ENCODE measurements at regions not wholly inside any gene's neighbourhood (a gene's known extent, or its start where the extent isn't known, plus 50 kb on each side); places are given as distances from the start of the nearest gene placed in this dataset.

DNA sequence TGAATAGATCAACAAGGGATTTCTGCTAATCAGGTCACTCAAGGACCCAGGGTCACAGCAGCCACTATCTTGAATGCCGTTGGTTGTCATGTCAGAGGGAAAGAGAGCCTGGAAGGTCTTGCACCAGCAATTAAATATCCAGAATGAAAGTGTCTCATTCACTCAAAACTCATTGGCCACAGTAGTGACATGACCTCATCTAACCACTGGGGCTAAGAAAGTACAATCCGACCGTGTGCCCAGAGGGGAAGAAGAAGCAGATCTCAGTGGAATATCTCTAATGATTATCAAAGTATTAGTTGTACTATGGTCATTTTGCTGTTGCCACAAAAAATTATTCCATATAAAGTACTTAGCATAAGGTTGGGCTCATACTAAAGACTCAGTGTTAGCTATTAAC is 210.0 kb downstream of the QDPR start:
- TF ChIP-seq, protein P1, sequence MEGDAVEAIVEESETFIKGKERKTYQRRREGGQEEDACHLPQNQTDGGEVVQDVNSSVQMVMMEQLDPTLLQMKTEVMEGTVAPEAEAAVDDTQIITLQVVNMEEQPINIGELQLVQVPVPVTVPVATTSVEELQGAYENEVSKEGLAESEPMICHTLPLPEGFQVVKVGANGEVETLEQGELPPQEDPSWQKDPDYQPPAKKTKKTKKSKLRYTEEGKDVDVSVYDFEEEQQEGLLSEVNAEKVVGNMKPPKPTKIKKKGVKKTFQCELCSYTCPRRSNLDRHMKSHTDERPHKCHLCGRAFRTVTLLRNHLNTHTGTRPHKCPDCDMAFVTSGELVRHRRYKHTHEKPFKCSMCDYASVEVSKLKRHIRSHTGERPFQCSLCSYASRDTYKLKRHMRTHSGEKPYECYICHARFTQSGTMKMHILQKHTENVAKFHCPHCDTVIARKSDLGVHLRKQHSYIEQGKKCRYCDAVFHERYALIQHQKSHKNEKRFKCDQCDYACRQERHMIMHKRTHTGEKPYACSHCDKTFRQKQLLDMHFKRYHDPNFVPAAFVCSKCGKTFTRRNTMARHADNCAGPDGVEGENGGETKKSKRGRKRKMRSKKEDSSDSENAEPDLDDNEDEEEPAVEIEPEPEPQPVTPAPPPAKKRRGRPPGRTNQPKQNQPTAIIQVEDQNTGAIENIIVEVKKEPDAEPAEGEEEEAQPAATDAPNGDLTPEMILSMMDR (IDR thresholded peaks at IDR 0.05) = no peak
- no peak for TF ChIP-seq EP300 (IDR thresholded peaks at IDR 0.05; ENCODE audit: low read depth)
